ENCODE measurements at regions not wholly inside any gene's neighbourhood (a gene's known extent, or its start where the extent isn't known, plus 50 kb on each side); places are given as distances from the start of the nearest gene placed in this dataset.

GRCh38 chr3:118587847-118588246 lies 446.8 kb downstream of the IGSF11 start:
- CTCF ChIA-PET (ENCODE audit: low intra/inter-chr PET ratio): no interaction called here
- FAIRE-seq (no peak), DNase-seq (ENCODE audit: extremely low read depth in 1 of 4, low spot score in 3 of 4) (no peak), ATAC-seq (no peak)
- H3K4me3 ChIP-seq: no peak overlapping the region
- POLR2A ChIA-PET: no interaction called here
- no peaks in the 10 kb centered on the region for H3K27me3 ChIP-seq (ENCODE audit: control insufficient read depth in 2 of 2, insufficient read depth in 2 of 2, low read length in 2 of 2)
- no peaks in the 10 kb centered on the region for H3K4me1 ChIP-seq (replicated peaks in 1 of 2; ENCODE audit: control insufficient read depth in 2 of 2, insufficient read depth in 2 of 2, low read length in 2 of 2)
- intact Hi-C loops (cut with micrococcal nuclease) (no loop called here), in situ Hi-C loops (cut with MboI) (no loop called here)
- no peak overlapping the region for H3K27ac ChIP-seq (ENCODE audit: extremely low read depth, low read depth, low read length)
- no peaks in the 10 kb centered on the region for H4K20me1 ChIP-seq (replicated peaks; ENCODE audit: control insufficient read depth, insufficient read depth, low read length)
- no peak overlapping the region for H2AFZ ChIP-seq (ENCODE audit: low read depth, low read length)
- no peak overlapping the region for H3K9ac ChIP-seq (ENCODE audit: insufficient read depth in 1 of 2, low read depth in 2 of 2, low read length in 2 of 2)
- no peak overlapping the region for H3K4me2 ChIP-seq (ENCODE audit: insufficient read depth, low read length)
- TF ChIP-seq SRSF7 (optimal IDR thresholded peaks at IDR 0.05; ENCODE audit: low read depth, low read length) (no peak), ZNF354B (CRISPR knock-in tag; IDR thresholded peaks at IDR 0.05) (no peak), ELF4 (CRISPR knock-in tag; IDR thresholded peaks at IDR 0.05) (no peak), FOXA3 (CRISPR knock-in tag; conservative IDR thresholded peaks at IDR 0.05 in 1 of 2, IDR thresholded peaks at IDR 0.05 in 1 of 2) (no peak), NFE2 (IDR thresholded peaks at IDR 0.05; ENCODE audit: low read depth) (no peak), KDM2B (CRISPR knock-in tag; IDR thresholded peaks at IDR 0.05) (no peak), RBM25 (IDR thresholded peaks at IDR 0.05; ENCODE audit: low read depth, low read length, severe bottlenecking) (no peak), RBBP5 (IDR thresholded peaks at IDR 0.05; ENCODE audit: borderline replicate concordance, insufficient read depth, low read length, poor library complexity, severe bottlenecking) (no peak), CBX2 (IDR thresholded peaks at IDR 0.05; ENCODE audit: insufficient read depth, low read length, poor library complexity, severe bottlenecking) (no peak), TEAD2 (tag; IDR thresholded peaks at IDR 0.05) (no peak)
- H3K9me1 ChIP-seq (ENCODE audit: control insufficient read depth, insufficient read depth, low read length): no peaks in the 10 kb centered on the region
- BruUV-seq (replicated peaks): no TSS peak
- no peaks in the 10 kb centered on the region for H3K9me3 ChIP-seq (replicated peaks; ENCODE audit: control insufficient read depth, insufficient read depth, low read depth, low read length)
- no peaks in the 10 kb centered on the region for H3K79me2 ChIP-seq (ENCODE audit: control insufficient read depth, insufficient read depth, low read length)
- H3K36me3 ChIP-seq (ENCODE audit: control insufficient read depth, insufficient read depth, low read length): no peaks in the 10 kb centered on the region

Measured in K562 (cell line).